GM12872 (cell line): ENCODE measurements at regions not wholly inside any gene's neighbourhood (a gene's known extent, or its start where the extent isn't known, plus 50 kb on each side); places are given as distances from the start of the nearest gene placed in this dataset.

Experiments used
- CTCF ChIP-seq: IDR thresholded peaks from 3 replicates; pipeline ENCODE4 v1.5.1; 2011; ENCODE audit warnings: low read depth, mild to moderate bottlenecking, low read length, moderate library complexity; ENCODE audit not compliant: insufficient read depth

- no peak for TF ChIP-seq CTCF
These were observed 298.6 kb upstream of the MTPN start for GRCh38 chr7:136275794-136276193.

GRCh38 chr7:136274636-136275345 is 297.6 kb upstream of the MTPN start:
- no peak for TF ChIP-seq CTCF

GRCh38 chr7:136272934-136273333 is 295.8 kb upstream of the MTPN start:
- TF ChIP-seq CTCF = no peak

GRCh38 chr7:136267822-136268221 is 290.7 kb upstream of the MTPN start:
- TF ChIP-seq CTCF = no peak

GRCh38 chr7:136266457-136266856 is 289.3 kb upstream of the MTPN start:
- TF ChIP-seq CTCF = no peak

GRCh38 chr7:136259074-136259473 is 281.9 kb upstream of the MTPN start:
- TF ChIP-seq CTCF = no peak

- TF ChIP-seq CTCF = no peak
These were observed 279.3 kb upstream of the MTPN start for GRCh38 chr7:136256491-136256890.

- TF ChIP-seq CTCF = no peak
These were observed 277.0 kb upstream of the MTPN start for GRCh38 chr7:136254148-136254547.
